ENCODE measurements at regions not wholly inside any gene's neighbourhood (a gene's known extent, or its start where the extent isn't known, plus 50 kb on each side); places are given as distances from the start of the nearest gene placed in this dataset.

- no peaks in the 10 kb centered on the region for H3K4me1 Mint-ChIP-seq
Observed at GRCh38 chr17:12505866-12506265, 159.8 kb upstream of the MYOCD start.

DNA sequence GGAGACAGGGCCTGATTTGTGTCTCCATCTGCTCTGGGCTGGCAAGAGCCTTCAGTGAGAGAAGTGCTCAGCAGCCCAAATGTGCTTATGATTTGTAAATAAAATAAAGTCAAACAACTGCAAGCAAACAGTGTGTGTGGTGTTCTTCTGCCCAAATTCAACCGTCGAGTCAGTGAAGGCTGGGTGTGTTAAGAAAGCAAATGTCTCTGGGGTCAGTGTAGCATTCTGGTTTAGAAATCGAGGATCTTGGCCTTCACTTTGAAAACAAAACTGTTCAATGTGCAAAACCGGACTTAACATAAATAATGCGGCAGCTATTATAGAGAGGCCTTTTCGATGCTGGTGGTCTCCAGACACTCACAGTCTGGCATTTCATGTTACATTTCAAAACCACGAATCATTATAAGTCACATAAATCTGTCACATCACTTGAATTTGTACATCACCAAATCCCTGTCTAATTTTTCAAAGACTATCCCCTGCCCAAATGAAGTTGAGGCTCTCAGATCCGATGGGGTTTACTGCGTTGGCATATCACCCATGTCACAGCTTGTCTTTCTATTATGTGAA, 158.6 kb upstream of the MYOCD start:
- H3K27ac Mint-ChIP-seq = no peak overlapping the region

More at GRCh38 chr17:12505866-12506265, 159.8 kb upstream of the MYOCD start:
- ATAC-seq (no peak), DNase-seq (ENCODE audit: low spot score in 2 of 2) (no peak)
- Mint-ChIP-seq H3K36me3 (no peaks in the 10 kb centered on the region), H3K9me3 (peaks cover 2% of the 10 kb centered on the region), H3K4me3 (no peak overlapping the region), H3K27ac (no peak overlapping the region)

GRCh38 chr17:12509801-12510200, 155.9 kb upstream of the MYOCD start:
- Mint-ChIP-seq H3K27ac (no peak overlapping the region), H3K9me3 (no peaks in the 10 kb centered on the region), H3K4me1 (no peaks in the 10 kb centered on the region), H3K4me3 (no peak overlapping the region), H3K36me3 (no peaks in the 10 kb centered on the region)
- DNase-seq (ENCODE audit: low spot score in 2 of 2) (no peak), ATAC-seq (no peak)

More for the DNA sequence above, 158.6 kb upstream of the MYOCD start:
- ATAC-seq (no peak), DNase-seq (ENCODE audit: low spot score in 2 of 2) (no peak)
- Mint-ChIP-seq H3K9me3 (peaks cover 2% of the 10 kb centered on the region), H3K36me3 (no peaks in the 10 kb centered on the region), H3K4me1 (no peaks in the 10 kb centered on the region), H3K4me3 (no peak overlapping the region)

DNA sequence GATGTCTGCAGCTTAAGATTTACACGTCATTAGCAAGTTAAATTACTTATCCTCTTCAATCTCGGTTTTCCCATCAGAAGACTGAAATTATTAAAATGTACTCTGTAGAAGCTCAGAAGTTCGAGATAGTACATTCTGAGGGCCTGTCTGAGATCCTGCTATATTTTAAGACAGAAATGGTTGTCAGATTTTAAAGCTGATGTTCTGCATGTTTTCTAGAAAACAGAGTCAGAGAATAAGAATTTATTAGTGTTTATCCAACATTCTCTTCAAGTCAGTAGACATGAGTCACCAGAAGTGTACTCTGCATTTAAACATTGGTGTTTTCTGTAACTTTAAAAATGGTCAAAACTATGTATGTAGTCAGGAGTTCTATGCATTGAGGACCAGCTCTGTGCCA, 155.2 kb upstream of the MYOCD start:
- no peak overlapping the region for H3K27ac Mint-ChIP-seq
- no peaks in the 10 kb centered on the region for H3K4me1 Mint-ChIP-seq
- no peak for ATAC-seq
- no peak overlapping the region for H3K4me3 Mint-ChIP-seq
- no peak for DNase-seq (ENCODE audit: low spot score in 2 of 2)
- H3K36me3 Mint-ChIP-seq = no peaks in the 10 kb centered on the region
- no peaks in the 10 kb centered on the region for H3K9me3 Mint-ChIP-seq

DNA sequence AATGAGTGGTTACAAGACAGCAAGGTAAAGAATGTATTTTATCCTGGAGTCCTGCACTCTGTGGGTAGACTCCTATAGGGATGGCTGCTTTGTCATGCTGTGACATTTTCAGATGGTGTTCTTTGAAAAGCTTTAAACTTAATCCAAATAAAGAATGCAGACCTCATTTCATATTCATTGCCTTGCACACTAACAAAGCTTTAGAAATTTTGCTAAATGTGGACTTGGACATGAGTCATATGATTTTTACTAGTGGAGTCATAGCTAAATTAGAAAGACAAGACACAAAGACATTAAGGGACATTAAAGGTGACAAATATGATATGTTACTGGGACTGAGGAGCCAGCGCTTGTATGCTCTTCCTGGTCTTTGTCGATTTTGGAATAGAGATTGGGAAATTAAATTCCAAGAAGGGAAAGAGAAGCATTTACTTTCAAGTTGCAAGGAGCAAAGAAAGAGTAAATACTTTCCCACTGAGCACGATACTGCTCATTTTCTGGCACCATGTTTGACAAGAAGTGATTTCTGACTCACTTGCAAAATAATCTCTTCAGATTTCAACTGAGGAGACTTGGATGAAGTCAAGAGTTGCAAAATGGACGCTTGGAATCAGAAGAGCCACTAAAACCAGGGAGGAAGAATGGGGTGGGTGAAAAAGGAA, 152.9 kb upstream of the MYOCD start:
- ATAC-seq (no peak), DNase-seq (ENCODE audit: low spot score in 2 of 2) (no peak)
- no peaks in the 10 kb centered on the region for H3K9me3 Mint-ChIP-seq
- no peak overlapping the region for H3K4me3 Mint-ChIP-seq
- H3K36me3 Mint-ChIP-seq = no peaks in the 10 kb centered on the region
- no peaks in the 10 kb centered on the region for H3K4me1 Mint-ChIP-seq
- no peak overlapping the region for H3K27ac Mint-ChIP-seq

DNA sequence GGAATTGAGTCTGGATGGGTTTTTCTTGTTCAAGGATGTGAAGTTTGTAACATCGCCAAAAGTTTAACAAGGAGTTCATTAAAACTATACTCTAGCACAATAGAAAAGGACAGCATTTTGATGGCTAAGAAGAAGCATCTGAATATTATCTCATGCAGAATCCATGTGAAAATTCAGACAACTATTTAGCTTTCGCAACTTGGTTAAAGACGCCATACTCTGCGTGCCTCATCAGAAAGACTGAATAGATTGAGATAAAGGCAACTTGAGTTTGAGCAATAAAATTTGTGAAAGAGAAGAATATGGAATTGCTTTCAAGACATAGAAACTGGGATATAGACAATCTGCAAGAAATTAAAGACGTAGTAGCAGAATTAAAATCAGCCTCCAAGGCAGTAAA, 151.1 kb upstream of the MYOCD start:
- Mint-ChIP-seq H3K9me3 (no peaks in the 10 kb centered on the region), H3K4me3 (no peak overlapping the region), H3K27ac (no peak overlapping the region), H3K4me1 (no peaks in the 10 kb centered on the region), H3K36me3 (no peaks in the 10 kb centered on the region)
- no peak for DNase-seq (ENCODE audit: low spot score in 2 of 2)
- no peak for ATAC-seq

DNA sequence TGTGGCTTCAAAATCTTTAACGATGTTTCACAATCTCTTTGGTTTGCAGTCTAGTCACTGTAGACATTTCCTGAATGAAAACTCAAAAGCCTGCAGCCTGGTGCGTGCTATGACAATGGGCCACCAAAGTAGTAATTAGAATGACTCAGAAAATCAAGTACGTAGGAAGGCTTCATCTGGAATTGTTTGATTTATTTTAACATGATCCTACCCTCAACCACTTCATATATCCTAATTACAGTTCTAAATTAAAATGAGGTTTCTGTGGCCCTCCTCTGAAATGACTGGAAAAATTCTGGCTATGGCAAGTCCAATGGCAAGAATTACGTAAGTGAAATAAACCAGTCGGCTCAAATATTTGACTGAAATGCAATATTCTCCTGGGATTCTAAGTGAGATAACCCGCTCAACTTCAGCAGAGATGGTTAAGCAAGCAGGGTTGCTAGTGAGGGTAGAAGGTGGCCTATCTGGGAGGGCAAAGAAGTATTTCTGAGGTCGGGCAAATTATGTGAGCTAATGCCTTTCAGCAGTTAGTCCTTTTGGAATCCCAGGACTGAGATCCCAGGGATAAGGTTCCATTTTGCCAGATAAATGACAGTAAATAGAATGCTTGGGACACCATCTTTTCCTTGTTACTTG, 145.6 kb upstream of the MYOCD start:
- ATAC-seq = no peak
- no peak overlapping the region for H3K4me3 Mint-ChIP-seq
- no peak for DNase-seq (ENCODE audit: low spot score in 2 of 2)
- H3K27ac Mint-ChIP-seq = no peak overlapping the region
- H3K9me3 Mint-ChIP-seq = peaks cover 4% of the 10 kb centered on the region
- no peaks in the 10 kb centered on the region for H3K36me3 Mint-ChIP-seq
- no peaks in the 10 kb centered on the region for H3K4me1 Mint-ChIP-seq

DNA sequence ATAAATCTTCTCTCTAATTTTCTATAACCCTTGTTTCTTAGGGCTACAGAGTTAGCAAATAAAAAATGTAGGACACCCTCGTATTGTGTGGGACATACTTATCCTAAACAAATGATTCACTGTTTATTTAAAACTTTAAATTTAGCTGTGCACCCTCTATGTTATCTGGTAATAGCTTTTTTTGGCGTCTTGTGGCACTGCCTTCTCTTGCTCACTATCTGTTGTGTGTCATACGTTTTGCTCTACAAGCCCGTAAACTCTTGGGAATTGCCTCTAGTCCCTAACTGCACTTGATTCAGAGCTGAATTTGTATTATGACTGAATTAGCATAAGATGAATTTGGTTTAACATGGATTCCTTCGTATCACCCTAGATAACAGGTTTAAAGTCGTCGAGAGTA, 144.3 kb upstream of the MYOCD start:
- no peak overlapping the region for H3K4me3 Mint-ChIP-seq
- no peaks in the 10 kb centered on the region for H3K4me1 Mint-ChIP-seq
- peaks cover 4% of the 10 kb centered on the region for H3K9me3 Mint-ChIP-seq
- H3K36me3 Mint-ChIP-seq = no peaks in the 10 kb centered on the region
- no peak overlapping the region for H3K27ac Mint-ChIP-seq
- DNase-seq (ENCODE audit: low spot score in 2 of 2) (no peak), ATAC-seq (no peak)

- no peaks in the 10 kb centered on the region for H3K36me3 Mint-ChIP-seq
- H3K27ac Mint-ChIP-seq = no peak overlapping the region
- DNase-seq (ENCODE audit: low spot score in 2 of 2) = no peak
- H3K4me3 Mint-ChIP-seq = no peak overlapping the region
- peaks cover 4% of the 10 kb centered on the region for H3K9me3 Mint-ChIP-seq
- ATAC-seq = no peak
- H3K4me1 Mint-ChIP-seq = no peaks in the 10 kb centered on the region
Observed at GRCh38 chr17:12522336-12522735, 143.4 kb upstream of the MYOCD start.

- H3K4me3 Mint-ChIP-seq = no peak overlapping the region
Observed at GRCh38 chr17:12522743-12523183, 142.9 kb upstream of the MYOCD start.

GRCh38 chr17:12523244-12523643, 142.4 kb upstream of the MYOCD start:
- no peak overlapping the region for H3K27ac Mint-ChIP-seq
- DNase-seq (ENCODE audit: low spot score in 2 of 2) = no peak
- ATAC-seq = no peak
- no peaks in the 10 kb centered on the region for H3K36me3 Mint-ChIP-seq
- no peaks in the 10 kb centered on the region for H3K4me1 Mint-ChIP-seq
- no peak overlapping the region for H3K4me3 Mint-ChIP-seq
- H3K9me3 Mint-ChIP-seq = peaks cover 4% of the 10 kb centered on the region

More at GRCh38 chr17:12522743-12523183, 142.9 kb upstream of the MYOCD start:
- no peak for ATAC-seq
- DNase-seq (ENCODE audit: low spot score in 2 of 2) = no peak
- Mint-ChIP-seq H3K9me3 (peaks cover 4% of the 10 kb centered on the region), H3K27ac (no peak overlapping the region), H3K4me1 (no peaks in the 10 kb centered on the region), H3K36me3 (no peaks in the 10 kb centered on the region)

DNA sequence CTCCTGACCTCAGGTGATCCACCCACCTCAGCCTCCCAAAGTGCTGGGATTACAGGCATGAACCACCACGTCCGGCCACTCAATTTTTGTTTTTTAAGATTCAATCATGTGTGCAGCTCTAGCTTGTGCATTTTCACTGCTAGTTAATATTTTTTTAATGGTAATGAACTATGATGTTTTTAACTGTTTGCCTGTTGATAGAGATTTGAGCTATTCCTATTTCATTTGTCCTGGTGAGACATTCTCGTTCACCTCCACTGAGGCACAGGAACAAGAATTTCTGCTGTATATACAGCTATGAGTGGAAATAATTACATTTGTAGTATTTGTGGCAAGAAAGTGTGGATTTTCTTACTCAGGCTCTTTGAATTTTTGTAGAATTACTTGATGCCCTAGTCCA, 137.7 kb upstream of the MYOCD start:
- Mint-ChIP-seq H3K4me3 (no peak overlapping the region), H3K27ac (no peak overlapping the region), H3K36me3 (no peaks in the 10 kb centered on the region), H3K9me3 (peaks cover 4% of the 10 kb centered on the region), H3K4me1 (no peaks in the 10 kb centered on the region)
- no peak for ATAC-seq
- no peak for DNase-seq (ENCODE audit: low spot score in 2 of 2)

- Mint-ChIP-seq H3K36me3 (no peaks in the 10 kb centered on the region), H3K9me3 (peaks cover 4% of the 10 kb centered on the region), H3K4me1 (no peaks in the 10 kb centered on the region), H3K27ac (no peak overlapping the region), H3K4me3 (no peak overlapping the region)
- DNase-seq (ENCODE audit: low spot score in 2 of 2) (no peak), ATAC-seq (no peak)
Observed at GRCh38 chr17:12530161-12530560, 135.5 kb upstream of the MYOCD start.

GRCh38 chr17:12536021-12536420, 129.7 kb upstream of the MYOCD start:
- peaks cover 9% of the 10 kb centered on the region for H3K9me3 Mint-ChIP-seq
- DNase-seq (ENCODE audit: low spot score in 2 of 2) = no peak
- no peak overlapping the region for H3K4me3 Mint-ChIP-seq
- no peak for ATAC-seq
- H3K36me3 Mint-ChIP-seq = no peaks in the 10 kb centered on the region
- H3K4me1 Mint-ChIP-seq = no peaks in the 10 kb centered on the region
- H3K27ac Mint-ChIP-seq = no peak overlapping the region

- no peaks in the 10 kb centered on the region for H3K36me3 Mint-ChIP-seq
- H3K9me3 Mint-ChIP-seq = peaks cover 11% of the 10 kb centered on the region
- H3K4me1 Mint-ChIP-seq = no peaks in the 10 kb centered on the region
- H3K27ac Mint-ChIP-seq = no peak overlapping the region
- DNase-seq (ENCODE audit: low spot score in 2 of 2) = no peak
- no peak overlapping the region for H3K4me3 Mint-ChIP-seq
- ATAC-seq = no peak
Observed at GRCh38 chr17:12536472-12536871, 129.2 kb upstream of the MYOCD start.

DNA sequence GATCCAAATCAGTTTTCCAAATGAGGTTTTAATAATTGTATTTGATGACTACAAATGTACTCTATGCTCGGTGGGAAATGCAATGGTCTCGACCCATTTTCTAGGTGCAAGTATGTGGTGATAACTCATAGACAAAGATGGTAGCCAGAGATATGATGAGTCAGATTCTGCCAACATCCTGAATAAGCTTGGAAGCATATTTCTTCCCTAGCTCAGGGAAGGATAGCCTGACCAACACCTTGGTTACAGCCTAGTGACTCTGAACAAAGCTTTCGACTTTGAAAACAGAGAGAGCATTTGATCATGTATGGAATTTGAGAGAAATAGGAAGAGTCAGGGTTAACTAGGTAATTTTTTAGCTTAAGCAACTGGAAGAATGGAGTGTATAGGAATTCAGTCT, 128.3 kb upstream of the MYOCD start:
- Mint-ChIP-seq H3K4me3 (no peak overlapping the region), H3K27ac (no peak overlapping the region), H3K9me3 (peaks cover 11% of the 10 kb centered on the region), H3K36me3 (no peaks in the 10 kb centered on the region), H3K4me1 (no peaks in the 10 kb centered on the region)
- no peak for DNase-seq (ENCODE audit: low spot score in 2 of 2)
- no peak for ATAC-seq

Data from stimulated activated effector memory CD8-positive, alpha-beta T cell treated with anti-CD3 and anti-CD28 coated beads, Interleukin-12 subunit alpha, Interleukin-12 subunit beta, amount 100 ng/mL, for 72 hours (primary cell).